OCI-LY3 (cell line): ENCODE measurements at regions not wholly inside any gene's neighbourhood (a gene's known extent, or its start where the extent isn't known, plus 50 kb on each side); places are given as distances from the start of the nearest gene placed in this dataset.

Experiments used
- EZH2phosphoT487 ChIP-seq: fragments of 200-600 bp; shearing (Covaris generic); IDR thresholded peaks from 2 replicates; pipeline ENCODE4 v1.6.1; 2018; ENCODE audit warnings: antibody characterized with exemption, mixed run types, low read depth
- TF ChIP-seq, protein P1 (sequence below): fragments of 200-600, 300-600 bp; sonication (generic); IDR thresholded peaks from 2 replicates; pipeline ENCODE4 v1.5.1; 2014; ENCODE audit warnings: antibody characterized with exemption, low read length, low read depth

DNA sequence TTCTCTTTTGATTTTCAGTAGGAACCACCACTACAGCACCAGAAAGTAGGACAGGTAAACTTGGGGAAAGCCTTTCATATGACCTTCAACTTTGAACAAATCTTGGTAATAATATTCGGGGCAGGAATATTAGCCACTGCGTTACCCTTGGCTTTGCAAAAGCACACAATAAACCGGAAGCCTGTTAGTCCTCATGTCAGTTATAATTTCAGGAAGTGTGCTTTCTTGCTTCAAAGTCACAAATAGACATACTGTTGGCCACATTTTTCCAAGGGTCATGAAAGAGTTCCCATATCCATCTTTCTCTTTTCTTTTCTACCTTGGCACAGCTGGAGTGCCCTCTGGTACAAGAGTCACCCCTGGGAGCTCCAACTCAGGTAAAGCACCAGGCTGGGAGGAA, 167.2 kb upstream of the CNTN1 start:
- TF ChIP-seq, protein P1, sequence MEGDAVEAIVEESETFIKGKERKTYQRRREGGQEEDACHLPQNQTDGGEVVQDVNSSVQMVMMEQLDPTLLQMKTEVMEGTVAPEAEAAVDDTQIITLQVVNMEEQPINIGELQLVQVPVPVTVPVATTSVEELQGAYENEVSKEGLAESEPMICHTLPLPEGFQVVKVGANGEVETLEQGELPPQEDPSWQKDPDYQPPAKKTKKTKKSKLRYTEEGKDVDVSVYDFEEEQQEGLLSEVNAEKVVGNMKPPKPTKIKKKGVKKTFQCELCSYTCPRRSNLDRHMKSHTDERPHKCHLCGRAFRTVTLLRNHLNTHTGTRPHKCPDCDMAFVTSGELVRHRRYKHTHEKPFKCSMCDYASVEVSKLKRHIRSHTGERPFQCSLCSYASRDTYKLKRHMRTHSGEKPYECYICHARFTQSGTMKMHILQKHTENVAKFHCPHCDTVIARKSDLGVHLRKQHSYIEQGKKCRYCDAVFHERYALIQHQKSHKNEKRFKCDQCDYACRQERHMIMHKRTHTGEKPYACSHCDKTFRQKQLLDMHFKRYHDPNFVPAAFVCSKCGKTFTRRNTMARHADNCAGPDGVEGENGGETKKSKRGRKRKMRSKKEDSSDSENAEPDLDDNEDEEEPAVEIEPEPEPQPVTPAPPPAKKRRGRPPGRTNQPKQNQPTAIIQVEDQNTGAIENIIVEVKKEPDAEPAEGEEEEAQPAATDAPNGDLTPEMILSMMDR: no peak
- TF ChIP-seq EZH2phosphoT487: no peak
